ENCODE measurements at regions not wholly inside any gene's neighbourhood (a gene's known extent, or its start where the extent isn't known, plus 50 kb on each side); places are given as distances from the start of the nearest gene placed in this dataset.
"Not testable (repeated sequence)": the region's sequence is repeated elsewhere in the genome, so short reads cannot be mapped to it uniquely, and the experiment has no call there.

DNA sequence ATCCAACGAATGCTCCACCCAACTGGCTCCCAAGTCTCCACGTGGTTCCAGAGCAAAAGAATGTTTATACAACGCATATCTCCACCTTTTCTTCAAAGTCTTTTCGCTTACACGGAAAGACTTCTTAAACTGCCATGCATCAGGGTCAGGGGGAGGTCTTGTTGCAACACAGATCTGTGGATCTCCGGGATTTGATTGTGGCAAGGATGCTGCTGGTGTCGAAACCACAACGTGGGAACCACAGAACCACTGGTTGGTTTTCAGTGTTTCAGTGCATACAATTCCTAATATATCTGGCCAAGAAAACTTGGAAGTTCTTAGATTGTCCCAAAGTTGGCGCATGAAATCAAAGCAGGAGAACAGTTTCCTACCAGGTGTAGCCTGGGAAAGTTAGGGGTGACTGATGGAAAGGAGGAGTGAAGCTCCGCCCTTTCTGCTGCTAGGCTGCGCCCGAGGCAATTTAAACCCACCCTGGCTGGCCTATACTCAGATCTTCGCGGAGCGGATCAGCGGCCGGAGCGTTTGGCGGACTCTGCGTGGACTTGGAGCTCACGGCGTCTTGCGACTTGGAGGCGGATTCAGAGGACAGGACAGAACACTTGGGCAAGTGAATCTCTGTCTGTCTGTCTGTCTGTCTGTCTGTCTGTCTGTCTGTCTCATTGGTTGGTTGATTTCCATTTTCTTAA is 334.8 kb downstream of the CWH43 start:
- peaks cover 23% of the 10 kb centered on the region for H3K9me3 ChIP-seq (ENCODE audit: insufficient read depth, low read depth, low read length)
- not testable (repeated sequence) for H3K4me1 ChIP-seq (ENCODE audit: insufficient read depth, low read length); H3K4me3 ChIP-seq (ENCODE audit: low read length); H3K9ac ChIP-seq (ENCODE audit: low read depth, low read length); H3K27ac ChIP-seq (ENCODE audit: low read length); H3K27me3 ChIP-seq (ENCODE audit: insufficient read depth, low read length); H3K36me3 ChIP-seq (ENCODE audit: insufficient read depth, low read depth, low read length)

DNA sequence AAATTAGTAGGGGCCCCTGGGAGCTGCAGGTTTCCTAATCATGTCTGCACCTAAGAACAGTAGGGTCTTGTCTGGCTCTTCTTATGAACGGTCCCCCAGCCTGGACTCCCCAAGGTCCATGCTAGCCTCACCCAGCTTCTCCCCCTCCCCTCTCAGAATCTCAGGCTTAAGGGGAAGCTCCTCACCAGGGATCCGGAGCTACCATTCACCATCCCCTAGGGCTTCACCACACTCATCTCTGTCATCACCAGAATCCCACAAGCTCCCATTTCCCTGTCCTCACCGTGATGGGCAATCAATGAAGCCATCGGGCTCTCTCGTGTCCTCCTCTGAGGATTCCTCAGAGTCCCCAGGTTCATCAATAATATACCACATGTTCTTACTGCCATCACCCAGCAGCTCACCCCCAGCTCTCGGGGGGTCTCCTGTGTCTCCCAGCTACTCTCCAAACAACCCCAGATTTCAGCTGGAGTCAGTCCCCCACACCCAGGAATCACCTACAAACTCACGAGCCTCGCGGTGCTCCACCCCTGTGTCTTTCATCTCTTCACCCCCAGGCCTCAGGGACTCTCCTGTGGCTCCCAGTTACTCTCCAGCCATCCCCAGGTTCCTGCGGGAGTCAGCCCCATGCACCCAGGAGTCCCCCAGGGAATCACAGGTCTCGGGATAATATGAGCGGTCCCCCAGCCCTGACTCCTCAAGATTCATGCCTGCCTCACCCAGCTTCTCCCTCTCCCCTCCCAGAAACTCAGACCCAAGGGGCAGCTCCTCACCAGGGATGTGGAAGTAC is 335.6 kb downstream of the CWH43 start:
- H3K36me3 ChIP-seq (ENCODE audit: insufficient read depth, low read depth, low read length); H3K27me3 ChIP-seq (ENCODE audit: insufficient read depth, low read length); H3K27ac ChIP-seq (ENCODE audit: low read length); H3K9ac ChIP-seq (ENCODE audit: low read depth, low read length); H3K4me1 ChIP-seq (ENCODE audit: insufficient read depth, low read length); H3K4me3 ChIP-seq (ENCODE audit: low read length): not testable (repeated sequence)
- peaks cover 23% of the 10 kb centered on the region for H3K9me3 ChIP-seq (ENCODE audit: insufficient read depth, low read depth, low read length)

DNA sequence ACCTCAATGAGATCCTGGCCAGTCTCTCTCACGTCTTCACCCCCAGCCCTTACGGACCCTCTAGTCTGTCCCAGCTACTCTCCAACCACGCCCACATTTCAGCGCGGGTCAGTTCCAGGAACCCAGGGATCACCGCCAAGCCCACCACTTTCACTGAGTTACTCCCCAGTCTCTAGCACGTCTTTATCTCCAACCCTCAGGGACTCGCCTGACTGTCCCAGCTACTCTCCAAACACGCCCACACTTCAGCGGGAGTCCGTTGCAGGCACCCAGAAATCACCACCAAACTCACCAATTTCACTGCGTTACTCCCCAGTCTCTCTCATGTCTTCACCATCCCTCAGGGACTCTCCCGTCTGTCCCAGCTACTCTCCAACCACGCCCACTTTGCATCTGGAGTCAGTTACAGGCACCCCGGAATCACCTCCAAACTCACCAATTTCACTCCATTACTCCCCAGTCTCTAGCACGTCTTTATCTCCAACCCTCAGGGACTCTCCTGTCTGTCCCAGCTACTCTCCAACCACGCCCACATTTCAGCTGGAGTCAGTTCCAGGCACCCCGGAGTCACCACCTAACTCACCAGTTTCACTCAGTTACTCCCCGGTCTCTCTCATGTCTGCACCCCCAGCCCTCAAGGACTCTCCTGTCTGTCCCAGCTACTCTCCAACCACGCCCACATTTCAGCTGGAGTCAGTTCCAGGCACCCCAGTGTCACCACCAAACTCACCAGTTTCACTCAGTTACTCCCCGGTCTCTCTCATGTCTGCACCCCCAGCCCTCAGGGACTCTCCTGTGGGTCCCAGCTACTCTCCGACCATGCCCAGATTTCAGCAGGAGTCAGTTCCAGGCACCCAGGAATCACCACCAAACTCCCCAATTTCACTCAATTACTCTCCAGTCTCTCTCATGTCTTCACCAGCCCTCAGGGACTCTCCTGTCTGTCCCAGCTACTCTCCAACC is 336.8 kb downstream of the CWH43 start:
- not testable (repeated sequence) for H3K36me3 ChIP-seq (ENCODE audit: insufficient read depth, low read depth, low read length); H3K4me1 ChIP-seq (ENCODE audit: insufficient read depth, low read length); H3K9ac ChIP-seq (ENCODE audit: low read depth, low read length); H3K27ac ChIP-seq (ENCODE audit: low read length); H3K4me3 ChIP-seq (ENCODE audit: low read length); H3K27me3 ChIP-seq (ENCODE audit: insufficient read depth, low read length)
- H3K9me3 ChIP-seq (ENCODE audit: insufficient read depth, low read depth, low read length), result peaks cover 23% of the 10 kb centered on the region

DNA sequence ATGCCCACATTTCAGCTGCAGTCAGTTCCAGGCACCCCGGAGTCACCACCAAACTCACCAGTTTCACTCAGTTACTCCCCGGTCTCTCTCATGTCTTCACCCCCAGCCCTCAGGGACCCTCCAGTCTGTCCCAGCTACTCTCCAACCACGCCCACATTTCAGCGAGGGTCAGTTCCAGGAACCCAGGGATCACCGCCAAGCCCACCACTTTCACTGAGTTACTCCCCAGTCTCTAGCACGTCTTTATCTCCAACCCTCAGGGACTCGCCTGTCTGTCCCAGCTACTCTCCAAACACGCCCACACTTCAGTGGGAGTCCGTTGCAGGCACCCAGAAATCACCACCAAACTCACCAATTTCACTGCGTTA is 337.5 kb downstream of the CWH43 start:
- H3K27me3 ChIP-seq (ENCODE audit: insufficient read depth, low read length); H3K36me3 ChIP-seq (ENCODE audit: insufficient read depth, low read depth, low read length); H3K4me3 ChIP-seq (ENCODE audit: low read length); H3K4me1 ChIP-seq (ENCODE audit: insufficient read depth, low read length); H3K9ac ChIP-seq (ENCODE audit: low read depth, low read length); H3K27ac ChIP-seq (ENCODE audit: low read length): not testable (repeated sequence)
- peaks cover 23% of the 10 kb centered on the region for H3K9me3 ChIP-seq (ENCODE audit: insufficient read depth, low read depth, low read length)
